SK-N-MC (cell line): ENCODE measurements at regions not wholly inside any gene's neighbourhood (a gene's known extent, or its start where the extent isn't known, plus 50 kb on each side); places are given as distances from the start of the nearest gene placed in this dataset.

Experiments used
- EZH2 ChIP-seq: fragments of 200-600 bp; sonication (generic); IDR thresholded peaks from one replicate; pipeline ENCODE4 v1.6.1; 2017; ENCODE audit warnings: antibody characterized with exemption
- FOXP2 ChIP-seq: optimal IDR thresholded peaks from 2 replicates; pipeline ENCODE3; 2011; ENCODE audit warnings: mild to moderate bottlenecking, moderate library complexity; ENCODE audit not compliant: insufficient read depth; ENCODE audit errors: extremely low read length, control extremely low read depth
- POLR2AphosphoS5 ChIP-seq: IDR thresholded peaks from 2 replicates; pipeline ENCODE4 v1.6.1; 2012; ENCODE audit warnings: mild to moderate bottlenecking, low read depth, low read length, borderline replicate concordance

DNA sequence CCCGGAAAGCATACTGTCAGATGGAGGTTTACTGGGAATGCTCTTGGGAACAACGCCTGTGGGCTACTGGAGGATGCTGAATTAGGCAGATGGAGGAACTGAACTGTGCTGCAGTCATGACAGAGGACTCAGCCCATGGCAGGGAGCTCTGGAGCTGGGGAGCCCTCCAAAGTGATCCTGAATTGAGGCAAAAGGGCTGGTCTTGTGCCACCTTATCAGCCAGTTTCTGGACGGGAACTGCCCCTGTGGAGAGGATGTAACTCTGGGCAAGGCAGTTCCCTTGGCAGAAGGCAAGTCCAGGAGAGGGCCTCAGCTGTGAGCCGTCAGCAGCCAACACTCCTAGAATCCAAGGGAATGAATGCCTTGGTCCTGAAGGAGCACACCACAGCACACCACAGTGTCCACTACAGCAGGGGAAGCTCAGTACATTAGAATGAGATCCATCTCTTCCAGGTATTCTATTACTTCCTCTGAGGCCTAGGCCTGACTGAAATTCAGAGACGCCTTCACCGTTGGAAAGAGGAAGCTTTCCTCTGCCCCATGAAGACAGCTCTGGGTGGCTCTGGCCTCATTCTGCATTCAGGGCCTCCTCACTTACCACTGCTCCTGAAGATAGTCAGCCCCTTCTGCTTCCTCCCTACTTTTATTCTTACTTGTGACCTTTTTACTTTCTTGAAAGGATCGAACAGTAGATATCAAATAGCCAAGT lies 139.6 kb upstream of the GPR26 start:
- TF ChIP-seq POLR2AphosphoS5: no peak
- no peak for TF ChIP-seq EZH2
- no peak for TF ChIP-seq FOXP2
